ENCODE measurements at regions not wholly inside any gene's neighbourhood (a gene's known extent, or its start where the extent isn't known, plus 50 kb on each side); places are given as distances from the start of the nearest gene placed in this dataset.

GRCh38 chr2:168336786-168337388, 89.5 kb upstream of the STK39 start:
- Mint-ChIP-seq H3K36me3 (ENCODE audit: low read depth, unreplicated experiment) (no peaks in the 10 kb centered on the region), H3K27ac (ENCODE audit: unreplicated experiment) (no peak overlapping the region), H3K27me3 (ENCODE audit: low read depth, unreplicated experiment) (no peaks in the 10 kb centered on the region), H3K4me1 (ENCODE audit: low read depth, unreplicated experiment) (no peaks in the 10 kb centered on the region), H3K4me3 (ENCODE audit: unreplicated experiment) (no peak overlapping the region), H3K9me3 (ENCODE audit: unreplicated experiment) (peaks cover 5% of the 10 kb centered on the region)
- no peak overlapping the region for H3K4me2 ChIP-seq (ENCODE audit: low read length)
- no peak overlapping the region for H3K4me3 ChIP-seq (ENCODE audit: insufficient read depth, low read depth, low read length)
- H3K27ac ChIP-seq (ENCODE audit: low read depth, low read length), result no peak overlapping the region
- no peaks in the 10 kb centered on the region for H3K4me1 ChIP-seq (ENCODE audit: insufficient read depth, low read length)
- no peak overlapping the region for H2AFZ ChIP-seq (ENCODE audit: low read depth, low read length)
- TF ChIP-seq CTCF (IDR thresholded peaks at IDR 0.05; ENCODE audit: insufficient read depth, low read depth, low read length) (peak; percentile 3), EZH2 (IDR thresholded peaks at IDR 0.05; ENCODE audit: insufficient read depth, low read length) (no peak)
- H3K36me3 ChIP-seq (ENCODE audit: insufficient read depth, low read length), result no peaks in the 10 kb centered on the region
- no peaks in the 10 kb centered on the region for H3K27me3 ChIP-seq (ENCODE audit: insufficient read depth, low read length)
- no peaks in the 10 kb centered on the region for H3K9me3 ChIP-seq (ENCODE audit: insufficient read depth, low read depth, low read length)
- H4K20me1 ChIP-seq (ENCODE audit: insufficient read depth, low read length), result no peaks in the 10 kb centered on the region
- no peaks in the 10 kb centered on the region for H3K79me2 ChIP-seq (ENCODE audit: insufficient read depth, low read length)
- no peak overlapping the region for H3K9ac ChIP-seq (ENCODE audit: low read length)
- peak; percentile 12 for DNase-seq (ENCODE audit: low read depth)
- no peak for FAIRE-seq

DNA sequence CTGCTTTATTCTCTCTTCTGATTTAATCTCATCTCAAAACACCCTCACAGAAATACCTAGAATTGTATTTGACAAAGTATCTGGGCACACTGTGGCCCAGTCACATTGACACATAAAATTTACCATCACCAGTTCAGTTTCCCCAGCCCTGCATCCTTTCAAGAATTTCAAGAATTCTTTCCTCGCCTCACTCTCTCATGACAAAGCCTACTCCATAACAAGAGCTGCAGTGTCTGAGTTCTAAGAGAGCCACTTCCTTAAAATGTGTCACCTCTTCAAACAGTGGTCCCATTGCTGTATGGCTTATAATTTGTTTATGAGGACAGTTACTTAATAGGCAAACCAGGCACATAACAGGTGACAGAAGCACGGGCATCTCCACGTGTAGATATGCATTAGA, 90.9 kb upstream of the STK39 start:
- no peaks in the 10 kb centered on the region for H3K9me3 ChIP-seq (ENCODE audit: insufficient read depth, low read depth, low read length)
- H3K27ac ChIP-seq (ENCODE audit: low read depth, low read length), result no peak overlapping the region
- Mint-ChIP-seq H3K9me3 (ENCODE audit: unreplicated experiment) (no peaks in the 10 kb centered on the region), H3K36me3 (ENCODE audit: low read depth, unreplicated experiment) (no peaks in the 10 kb centered on the region), H3K4me3 (ENCODE audit: unreplicated experiment) (no peak overlapping the region), H3K27me3 (ENCODE audit: low read depth, unreplicated experiment) (no peaks in the 10 kb centered on the region), H3K4me1 (ENCODE audit: low read depth, unreplicated experiment) (no peaks in the 10 kb centered on the region), H3K27ac (ENCODE audit: unreplicated experiment) (no peak overlapping the region)
- no peak for FAIRE-seq
- no peak overlapping the region for H3K4me2 ChIP-seq (ENCODE audit: low read length)
- H2AFZ ChIP-seq (ENCODE audit: low read depth, low read length), result no peak overlapping the region
- no peak overlapping the region for H3K9ac ChIP-seq (ENCODE audit: low read length)
- TF ChIP-seq CTCF (IDR thresholded peaks at IDR 0.05; ENCODE audit: insufficient read depth, low read depth, low read length), result no peak
- TF ChIP-seq EZH2 (IDR thresholded peaks at IDR 0.05; ENCODE audit: insufficient read depth, low read length), result no peak
- H3K27me3 ChIP-seq (ENCODE audit: insufficient read depth, low read length), result no peaks in the 10 kb centered on the region
- no peak overlapping the region for H3K4me3 ChIP-seq (ENCODE audit: insufficient read depth, low read depth, low read length)
- H3K4me1 ChIP-seq (ENCODE audit: insufficient read depth, low read length), result no peaks in the 10 kb centered on the region
- no peaks in the 10 kb centered on the region for H4K20me1 ChIP-seq (ENCODE audit: insufficient read depth, low read length)
- no peaks in the 10 kb centered on the region for H3K79me2 ChIP-seq (ENCODE audit: insufficient read depth, low read length)
- no peak for DNase-seq (ENCODE audit: low read depth)
- H3K36me3 ChIP-seq (ENCODE audit: insufficient read depth, low read length), result no peaks in the 10 kb centered on the region

DNA sequence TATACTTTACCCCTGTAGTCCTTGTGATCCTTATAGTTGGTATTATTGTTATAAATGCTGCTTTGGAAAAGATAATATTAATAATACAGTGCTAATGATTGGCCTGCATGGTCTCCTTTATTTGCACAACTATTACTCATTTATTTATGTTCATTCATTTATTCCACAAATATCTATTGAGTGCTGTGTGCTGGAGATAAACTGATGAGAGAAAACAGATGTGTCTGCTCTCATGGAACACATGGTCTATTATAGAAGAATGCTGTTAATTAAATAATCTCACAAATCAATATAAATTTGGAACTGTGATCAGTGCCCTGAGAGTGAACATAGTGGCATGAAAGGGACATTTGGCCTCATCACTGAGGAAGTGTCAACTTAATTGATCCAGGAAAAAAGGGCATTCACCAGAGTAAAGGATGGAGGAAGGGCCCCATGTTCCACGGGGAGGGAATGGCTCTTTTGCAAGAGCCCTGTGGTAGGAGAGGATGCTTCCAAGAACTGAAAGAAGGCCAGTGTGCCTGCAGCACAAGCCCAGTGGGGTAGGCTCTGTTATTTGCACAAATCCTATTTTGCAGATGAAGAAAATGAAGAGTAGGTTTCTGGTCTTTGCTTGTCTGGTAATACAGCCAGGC, 91.5 kb upstream of the STK39 start:
- H2AFZ ChIP-seq (ENCODE audit: low read depth, low read length), result no peak overlapping the region
- no peak overlapping the region for H3K4me2 ChIP-seq (ENCODE audit: low read length)
- H4K20me1 ChIP-seq (ENCODE audit: insufficient read depth, low read length), result no peaks in the 10 kb centered on the region
- H3K27me3 Mint-ChIP-seq (ENCODE audit: low read depth, unreplicated experiment), result no peaks in the 10 kb centered on the region
- H3K4me3 ChIP-seq (ENCODE audit: insufficient read depth, low read depth, low read length), result no peak overlapping the region
- H3K36me3 Mint-ChIP-seq (ENCODE audit: low read depth, unreplicated experiment), result no peaks in the 10 kb centered on the region
- TF ChIP-seq CTCF (IDR thresholded peaks at IDR 0.05; ENCODE audit: insufficient read depth, low read depth, low read length) (no peak), EZH2 (IDR thresholded peaks at IDR 0.05; ENCODE audit: insufficient read depth, low read length) (no peak)
- H3K4me3 Mint-ChIP-seq (ENCODE audit: unreplicated experiment), result no peak overlapping the region
- no peak overlapping the region for H3K27ac Mint-ChIP-seq (ENCODE audit: unreplicated experiment)
- no peaks in the 10 kb centered on the region for H3K36me3 ChIP-seq (ENCODE audit: insufficient read depth, low read length)
- H3K9me3 Mint-ChIP-seq (ENCODE audit: unreplicated experiment), result no peaks in the 10 kb centered on the region
- no peaks in the 10 kb centered on the region for H3K27me3 ChIP-seq (ENCODE audit: insufficient read depth, low read length)
- H3K79me2 ChIP-seq (ENCODE audit: insufficient read depth, low read length), result no peaks in the 10 kb centered on the region
- H3K9me3 ChIP-seq (ENCODE audit: insufficient read depth, low read depth, low read length), result no peaks in the 10 kb centered on the region
- H3K4me1 Mint-ChIP-seq (ENCODE audit: low read depth, unreplicated experiment), result peaks cover 6% of the 10 kb centered on the region
- FAIRE-seq (no peak), DNase-seq (ENCODE audit: low read depth) (no peak)
- H3K4me1 ChIP-seq (ENCODE audit: insufficient read depth, low read length), result peaks cover 4% of the 10 kb centered on the region
- no peak overlapping the region for H3K27ac ChIP-seq (ENCODE audit: low read depth, low read length)
- H3K9ac ChIP-seq (ENCODE audit: low read length), result no peak overlapping the region

Data from astrocyte (in vitro differentiated cells and primary cell).